GM18499 (cell line): ENCODE measurements at regions not wholly inside any gene's neighbourhood (a gene's known extent, or its start where the extent isn't known, plus 50 kb on each side); places are given as distances from the start of the nearest gene placed in this dataset.
"Not testable (repeated sequence)": the region's sequence is repeated elsewhere in the genome, so short reads cannot be mapped to it uniquely, and the experiment has no call there.

Experiments used
- ATAC-seq: cut with Tn5 transposase; IDR thresholded peaks from one replicate; pipeline ENCODE4 v1.9.1; 2021; ENCODE audit warnings: moderate number of reproducible peaks; ENCODE audit not compliant: insufficient read depth, unreplicated experiment

GRCh38 chr14:71604231-71604630, 328.0 kb upstream of the RGS6 start:
- no peak for ATAC-seq

DNA sequence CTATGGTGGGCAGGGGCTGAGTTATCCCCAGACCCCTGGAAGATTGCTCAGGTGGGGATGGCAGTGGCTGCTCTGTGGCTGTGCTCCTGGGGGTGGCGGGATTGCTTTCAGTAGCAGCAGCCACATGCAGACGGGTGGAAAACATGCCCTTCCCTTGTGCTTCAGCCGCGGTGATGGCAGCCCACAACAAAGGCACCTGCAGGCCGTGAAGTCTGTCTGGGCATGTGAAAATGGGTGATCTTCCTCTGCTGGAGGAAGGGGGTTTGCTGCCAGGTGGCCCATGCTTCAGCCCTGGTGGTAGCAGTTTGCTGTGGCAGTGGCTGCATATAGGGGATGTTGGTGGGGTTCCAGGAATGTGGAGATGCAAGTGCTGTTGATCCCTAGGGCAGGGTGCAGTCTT, 326.2 kb upstream of the RGS6 start:
- no peak for ATAC-seq

- ATAC-seq, result no peak
Observed at GRCh38 chr14:71606575-71606974, 325.7 kb upstream of the RGS6 start.

GRCh38 chr14:71607056-71607455, 325.2 kb upstream of the RGS6 start:
- no peak for ATAC-seq

- no peak for ATAC-seq
Observed at GRCh38 chr14:71610149-71610548, 322.1 kb upstream of the RGS6 start.

- no peak for ATAC-seq
Observed at GRCh38 chr14:71610797-71611196, 321.4 kb upstream of the RGS6 start.

DNA sequence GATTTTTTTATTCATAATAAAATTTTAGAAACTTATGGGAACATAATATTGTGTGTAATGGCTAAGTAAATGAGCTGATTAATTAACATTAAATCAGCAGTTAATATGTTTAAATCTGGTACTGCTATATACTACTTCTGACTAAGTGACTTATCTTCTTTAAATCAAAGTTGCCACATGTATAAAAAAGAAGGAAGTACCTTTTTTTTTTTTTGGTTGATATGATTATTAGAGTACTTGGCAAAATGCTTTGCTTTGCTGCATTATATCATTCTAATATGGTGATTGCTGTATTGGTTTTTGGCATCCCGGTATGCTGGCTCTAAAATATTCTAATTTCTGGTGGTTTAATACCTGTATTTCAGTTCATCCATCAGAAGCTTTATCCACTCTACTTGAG, 319.1 kb upstream of the RGS6 start:
- no peak for ATAC-seq

- ATAC-seq, result no peak
Observed at GRCh38 chr14:71616013-71616412, 316.2 kb upstream of the RGS6 start.

DNA sequence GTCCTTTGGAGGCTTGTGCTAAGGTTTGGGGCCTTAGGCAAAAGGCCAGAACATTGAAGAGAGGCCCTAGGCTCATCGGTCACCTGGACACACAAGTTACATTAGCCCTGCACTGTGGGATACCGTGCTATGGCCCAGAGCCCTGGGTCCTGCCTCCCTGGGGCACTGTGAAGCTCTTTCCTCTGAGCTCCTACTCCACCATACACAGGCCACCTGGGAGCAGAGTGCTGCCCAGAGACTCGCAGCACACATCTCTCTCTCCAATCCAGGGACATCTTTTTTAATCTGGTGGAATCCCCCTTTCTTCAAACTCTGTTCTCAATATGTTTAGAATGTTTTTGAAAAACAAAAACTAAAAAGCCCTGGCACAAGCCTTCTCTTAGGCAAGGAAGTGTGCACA, 314.2 kb upstream of the RGS6 start:
- no peak for ATAC-seq

- ATAC-seq, result no peak
Observed at GRCh38 chr14:71618716-71619115, 313.5 kb upstream of the RGS6 start.

- no peak for ATAC-seq
Observed at GRCh38 chr14:71619472-71619871, 312.8 kb upstream of the RGS6 start.

DNA sequence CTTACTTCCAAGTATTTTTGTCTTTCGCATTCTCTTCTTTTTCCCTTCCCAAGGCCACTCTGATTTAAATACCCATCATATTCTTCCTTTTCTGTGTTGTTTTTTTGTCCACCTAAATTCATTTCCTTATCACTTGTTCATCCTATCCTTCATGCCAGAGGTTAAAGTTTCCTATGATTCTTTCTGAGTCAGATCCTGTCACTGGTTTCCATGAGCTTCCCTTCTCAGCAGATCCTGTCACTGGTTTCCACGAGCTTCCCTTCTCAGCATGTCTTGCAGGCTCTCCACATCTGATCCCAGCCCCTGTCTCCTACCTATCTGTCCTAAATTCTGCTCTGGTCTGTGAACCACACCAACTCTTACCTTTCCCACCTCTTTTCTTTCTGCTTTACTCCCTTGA, 311.8 kb upstream of the RGS6 start:
- ATAC-seq, result no peak

GRCh38 chr14:71621276-71621675, 311.0 kb upstream of the RGS6 start:
- ATAC-seq, result no peak

GRCh38 chr14:71621980-71622605, 310.1 kb upstream of the RGS6 start:
- no peak for ATAC-seq

DNA sequence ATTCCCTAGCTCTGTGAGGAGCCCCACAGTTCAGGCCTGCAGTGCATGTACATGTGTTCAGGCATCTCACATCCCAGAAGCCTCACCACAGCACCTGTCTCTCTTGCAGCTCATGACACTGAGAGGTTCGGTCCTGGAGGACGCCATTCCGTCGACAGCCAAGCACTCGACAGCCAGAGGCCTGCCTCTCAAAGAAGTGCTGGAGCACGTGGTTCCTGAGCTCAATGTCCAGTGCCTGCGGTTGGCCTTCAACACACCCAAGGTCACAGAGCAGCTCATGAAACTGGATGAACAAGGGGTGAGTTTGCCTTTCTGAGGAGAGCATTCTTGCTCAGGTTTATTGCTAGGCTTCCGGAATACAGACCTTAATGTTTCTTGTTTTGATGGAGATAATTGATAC, 308.3 kb upstream of the RGS6 start:
- no peak for ATAC-seq

GRCh38 chr14:71625175-71625574, 307.1 kb upstream of the RGS6 start:
- ATAC-seq, result no peak

DNA sequence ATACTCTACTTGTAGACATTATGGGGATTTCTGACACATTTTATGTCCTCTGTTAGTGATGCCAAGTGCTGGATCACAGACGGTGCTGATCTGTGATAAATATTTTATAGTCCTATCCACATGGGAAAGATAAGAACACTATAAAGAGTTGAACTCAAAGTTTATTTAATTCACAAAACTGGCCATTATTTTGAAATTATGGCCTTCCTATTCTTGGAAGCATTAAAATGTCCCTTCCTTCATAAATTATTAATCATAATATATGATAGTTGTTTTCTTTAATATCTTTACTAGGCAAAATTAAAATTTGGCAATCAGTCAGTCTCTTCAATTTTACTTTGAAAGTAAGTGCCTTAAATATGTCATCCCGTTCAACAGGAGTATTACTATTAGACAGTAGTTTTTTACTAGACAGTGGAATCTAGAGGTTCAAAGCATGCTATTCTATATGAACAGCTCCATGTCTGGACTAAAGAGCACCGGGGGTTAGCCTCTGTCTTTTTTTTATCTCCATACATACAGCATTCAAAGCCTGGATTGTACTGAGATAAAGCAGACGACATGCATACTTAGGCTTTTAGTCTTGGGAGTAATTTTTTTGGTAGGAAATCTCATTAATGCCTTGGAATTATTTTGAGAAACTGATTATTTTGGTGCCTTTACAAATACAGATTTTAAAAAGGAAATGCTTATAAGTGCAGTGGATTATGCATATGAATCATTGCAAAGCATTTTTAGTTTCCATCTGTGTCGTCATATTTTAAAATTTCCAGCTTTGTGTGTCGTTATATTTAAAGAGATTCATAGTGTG, 306.1 kb upstream of the RGS6 start:
- no peak for ATAC-seq

DNA sequence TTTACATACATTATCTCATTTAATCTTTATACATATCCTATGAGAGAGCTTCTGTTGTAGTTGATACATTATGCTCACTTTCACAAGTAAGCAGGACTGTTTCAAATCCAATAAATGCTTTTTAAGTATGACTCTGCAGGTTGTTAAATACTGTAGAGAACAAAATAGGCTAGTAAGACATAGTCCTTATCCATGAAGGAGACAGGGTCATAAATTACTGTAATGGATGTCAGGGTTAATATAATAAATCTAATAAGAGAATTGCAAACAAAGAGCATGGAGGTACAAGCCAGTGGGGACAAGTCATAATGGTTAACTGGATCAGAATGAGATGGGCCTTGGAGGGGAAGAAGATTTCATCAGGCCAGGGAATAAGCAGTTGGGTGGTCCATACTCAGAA, 303.8 kb upstream of the RGS6 start:
- no peak for ATAC-seq

DNA sequence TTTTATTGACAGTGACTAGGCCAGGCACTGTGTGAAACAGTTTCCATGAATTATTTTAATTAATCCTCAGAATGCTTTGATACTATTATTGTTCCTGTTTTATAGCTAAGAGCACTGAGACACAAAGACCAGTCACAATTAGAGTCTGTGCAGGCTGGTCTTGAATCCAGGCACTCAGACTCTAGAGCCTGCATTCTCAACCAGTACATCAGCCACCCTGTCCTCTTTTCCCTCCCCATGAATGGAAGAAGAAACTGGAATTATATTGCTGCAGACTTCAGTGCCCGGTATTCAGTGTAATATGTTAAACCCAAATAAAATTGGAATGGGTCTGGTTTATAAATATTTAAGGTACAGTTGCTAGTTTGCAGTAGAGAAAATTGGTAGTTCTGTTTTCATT, 303.0 kb upstream of the RGS6 start:
- ATAC-seq, result no peak

GRCh38 chr14:71629765-71630492, 302.3 kb upstream of the RGS6 start:
- ATAC-seq, result no peak

GRCh38 chr14:71631030-71631429, 301.2 kb upstream of the RGS6 start:
- ATAC-seq, result not testable (repeated sequence)
